ENCODE measurements at regions not wholly inside any gene's neighbourhood (a gene's known extent, or its start where the extent isn't known, plus 50 kb on each side); places are given as distances from the start of the nearest gene placed in this dataset.

DNA sequence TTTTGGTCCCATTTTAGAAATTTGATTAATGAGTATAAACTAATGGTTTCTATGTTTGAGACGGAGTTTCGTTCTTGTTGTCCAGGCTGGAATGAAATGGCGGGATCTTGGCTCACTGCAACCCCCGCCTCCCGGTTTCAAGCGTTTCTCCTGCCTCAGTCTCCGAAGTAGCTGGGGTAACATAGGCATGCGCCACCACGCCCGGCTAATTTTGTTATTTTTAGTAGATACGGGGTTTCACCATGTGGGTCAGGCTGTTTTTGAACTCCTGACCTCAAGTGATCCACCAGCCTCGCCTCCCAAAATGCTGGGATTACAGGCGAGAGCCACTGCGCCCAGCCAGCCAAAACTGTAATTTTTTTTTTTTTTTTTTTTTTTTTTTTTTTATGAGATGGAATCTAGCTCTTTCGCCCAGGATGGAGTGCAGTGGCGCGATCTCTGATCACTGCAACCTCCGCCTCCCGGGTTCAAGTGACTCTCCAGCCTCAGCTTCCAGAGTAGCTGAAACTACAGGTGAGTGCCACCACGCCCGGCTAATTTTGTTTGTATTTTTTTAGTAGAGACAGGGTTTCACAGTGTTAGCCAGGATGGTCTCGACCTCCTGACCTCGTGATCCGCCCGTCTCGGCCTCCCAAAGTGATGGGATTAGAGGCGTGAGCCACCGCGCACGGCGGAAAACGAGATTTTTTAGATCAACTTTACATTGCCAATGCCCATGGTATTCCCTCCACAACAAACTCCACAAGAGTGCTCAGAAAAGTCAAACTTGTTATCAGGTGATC, 127.8 kb downstream of the HFE start:
- peak overlapping the region; percentile 69 for H3K4me2 ChIP-seq (ENCODE audit: low read length)
- H3K27me3 ChIP-seq (ENCODE audit: insufficient read depth, low read depth, low read length) = no peaks in the 10 kb centered on the region
- H3K9me3 ChIP-seq (ENCODE audit: low read length) = no peaks in the 10 kb centered on the region
- H3K9me2 ChIP-seq (ENCODE audit: insufficient read depth, low read length) = no peaks in the 10 kb centered on the region
- H3K9ac ChIP-seq (ENCODE audit: low read length) = peak overlapping the region; percentile 91
- H3F3A ChIP-seq (ENCODE audit: insufficient read depth, low read length, poor library complexity, severe bottlenecking) = peaks cover 6% of the 10 kb centered on the region
- peak overlapping the region; percentile 100 for H3K27ac ChIP-seq (ENCODE audit: low read length)
- no peak overlapping the region for H2AFZ ChIP-seq (ENCODE audit: low read depth, low read length)
- peaks cover 27% of the 10 kb centered on the region for H3K79me2 ChIP-seq (replicated peaks; ENCODE audit: insufficient read depth, low read length)
- H4K20me1 ChIP-seq (ENCODE audit: insufficient read depth) = peaks cover 4% of the 10 kb centered on the region
- no peak for TF ChIP-seq TAF1 (IDR thresholded peaks at IDR 0.05; ENCODE audit: low read depth)
- TF ChIP-seq, protein P1, sequence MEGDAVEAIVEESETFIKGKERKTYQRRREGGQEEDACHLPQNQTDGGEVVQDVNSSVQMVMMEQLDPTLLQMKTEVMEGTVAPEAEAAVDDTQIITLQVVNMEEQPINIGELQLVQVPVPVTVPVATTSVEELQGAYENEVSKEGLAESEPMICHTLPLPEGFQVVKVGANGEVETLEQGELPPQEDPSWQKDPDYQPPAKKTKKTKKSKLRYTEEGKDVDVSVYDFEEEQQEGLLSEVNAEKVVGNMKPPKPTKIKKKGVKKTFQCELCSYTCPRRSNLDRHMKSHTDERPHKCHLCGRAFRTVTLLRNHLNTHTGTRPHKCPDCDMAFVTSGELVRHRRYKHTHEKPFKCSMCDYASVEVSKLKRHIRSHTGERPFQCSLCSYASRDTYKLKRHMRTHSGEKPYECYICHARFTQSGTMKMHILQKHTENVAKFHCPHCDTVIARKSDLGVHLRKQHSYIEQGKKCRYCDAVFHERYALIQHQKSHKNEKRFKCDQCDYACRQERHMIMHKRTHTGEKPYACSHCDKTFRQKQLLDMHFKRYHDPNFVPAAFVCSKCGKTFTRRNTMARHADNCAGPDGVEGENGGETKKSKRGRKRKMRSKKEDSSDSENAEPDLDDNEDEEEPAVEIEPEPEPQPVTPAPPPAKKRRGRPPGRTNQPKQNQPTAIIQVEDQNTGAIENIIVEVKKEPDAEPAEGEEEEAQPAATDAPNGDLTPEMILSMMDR (IDR thresholded peaks at IDR 0.05; ENCODE audit: poor library complexity, severe bottlenecking) = no peak
- no peak for TF ChIP-seq RAD21 (conservative IDR thresholded peaks at IDR 0.05)
- TF ChIP-seq MXI1 (conservative IDR thresholded peaks at IDR 0.05; ENCODE audit: poor library complexity, severe bottlenecking) = no peak
- no peak for TF ChIP-seq EP300 (conservative IDR thresholded peaks at IDR 0.05; ENCODE audit: poor library complexity, severe bottlenecking)
- TF ChIP-seq, protein P2, sequence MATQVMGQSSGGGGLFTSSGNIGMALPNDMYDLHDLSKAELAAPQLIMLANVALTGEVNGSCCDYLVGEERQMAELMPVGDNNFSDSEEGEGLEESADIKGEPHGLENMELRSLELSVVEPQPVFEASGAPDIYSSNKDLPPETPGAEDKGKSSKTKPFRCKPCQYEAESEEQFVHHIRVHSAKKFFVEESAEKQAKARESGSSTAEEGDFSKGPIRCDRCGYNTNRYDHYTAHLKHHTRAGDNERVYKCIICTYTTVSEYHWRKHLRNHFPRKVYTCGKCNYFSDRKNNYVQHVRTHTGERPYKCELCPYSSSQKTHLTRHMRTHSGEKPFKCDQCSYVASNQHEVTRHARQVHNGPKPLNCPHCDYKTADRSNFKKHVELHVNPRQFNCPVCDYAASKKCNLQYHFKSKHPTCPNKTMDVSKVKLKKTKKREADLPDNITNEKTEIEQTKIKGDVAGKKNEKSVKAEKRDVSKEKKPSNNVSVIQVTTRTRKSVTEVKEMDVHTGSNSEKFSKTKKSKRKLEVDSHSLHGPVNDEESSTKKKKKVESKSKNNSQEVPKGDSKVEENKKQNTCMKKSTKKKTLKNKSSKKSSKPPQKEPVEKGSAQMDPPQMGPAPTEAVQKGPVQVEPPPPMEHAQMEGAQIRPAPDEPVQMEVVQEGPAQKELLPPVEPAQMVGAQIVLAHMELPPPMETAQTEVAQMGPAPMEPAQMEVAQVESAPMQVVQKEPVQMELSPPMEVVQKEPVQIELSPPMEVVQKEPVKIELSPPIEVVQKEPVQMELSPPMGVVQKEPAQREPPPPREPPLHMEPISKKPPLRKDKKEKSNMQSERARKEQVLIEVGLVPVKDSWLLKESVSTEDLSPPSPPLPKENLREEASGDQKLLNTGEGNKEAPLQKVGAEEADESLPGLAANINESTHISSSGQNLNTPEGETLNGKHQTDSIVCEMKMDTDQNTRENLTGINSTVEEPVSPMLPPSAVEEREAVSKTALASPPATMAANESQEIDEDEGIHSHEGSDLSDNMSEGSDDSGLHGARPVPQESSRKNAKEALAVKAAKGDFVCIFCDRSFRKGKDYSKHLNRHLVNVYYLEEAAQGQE (IDR thresholded peaks at IDR 0.05; ENCODE audit: borderline replicate concordance) = no peak
- no peak for TF ChIP-seq POLR2AphosphoS5 (IDR thresholded peaks at IDR 0.05)
- H3K4me3 ChIP-seq (ENCODE audit: low read length) = peak overlapping the region; percentile 74
- H3K36me3 ChIP-seq (ENCODE audit: insufficient read depth, low read length) = no peaks in the 10 kb centered on the region

DNA sequence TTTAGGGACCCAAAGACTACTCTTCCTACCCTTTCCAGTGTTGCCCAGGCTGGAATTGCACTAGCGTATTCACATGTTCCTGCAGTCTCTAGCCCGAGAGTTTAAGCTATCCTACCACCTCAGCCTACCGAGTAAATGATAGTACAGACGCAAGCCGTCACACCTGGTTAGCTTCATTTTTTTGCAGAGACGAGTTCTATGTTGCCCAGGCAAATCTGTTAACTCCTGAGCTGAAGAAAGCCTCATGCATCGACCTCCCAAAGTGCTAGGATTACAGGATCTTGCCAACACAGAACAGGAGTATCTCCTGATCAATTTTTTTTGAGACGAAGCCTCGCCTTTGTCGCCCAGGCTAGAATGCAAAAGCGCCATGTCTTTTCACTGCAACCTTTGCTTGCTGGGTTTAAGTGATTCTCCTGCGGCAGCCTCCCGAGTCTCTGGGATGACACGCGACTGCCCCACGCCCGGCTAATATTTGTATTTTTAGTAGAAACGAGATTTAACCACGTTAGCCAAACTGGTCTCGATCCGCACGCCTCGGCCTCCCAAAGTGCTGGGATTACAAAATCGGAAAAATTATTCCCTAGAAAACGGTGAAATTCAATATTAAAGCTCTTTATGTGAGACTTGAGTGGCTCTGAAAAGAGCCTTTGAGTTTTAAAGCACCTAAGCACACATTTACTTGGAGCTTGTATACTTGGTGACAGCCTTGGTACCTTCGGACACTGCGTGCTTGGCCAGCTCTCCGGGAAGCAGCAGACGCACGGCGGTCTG, 128.5 kb downstream of the HFE start:
- Histone ChIP-seq H3K27ac (ENCODE audit: low read length) (peak overlapping the region; percentile 100), H3K4me2 (ENCODE audit: low read length) (peak overlapping the region; percentile 69), H3K36me3 (ENCODE audit: insufficient read depth, low read length) (no peaks in the 10 kb centered on the region), H3F3A (ENCODE audit: insufficient read depth, low read length, poor library complexity, severe bottlenecking) (peaks cover 6% of the 10 kb centered on the region), H3K9me3 (ENCODE audit: low read length) (no peaks in the 10 kb centered on the region), H4K20me1 (ENCODE audit: insufficient read depth) (peaks cover 4% of the 10 kb centered on the region), H2AFZ (ENCODE audit: low read depth, low read length) (no peak overlapping the region), H3K79me2 (replicated peaks; ENCODE audit: insufficient read depth, low read length) (peaks cover 27% of the 10 kb centered on the region), H3K4me3 (ENCODE audit: low read length) (peak overlapping the region; percentile 74), H3K9me2 (ENCODE audit: insufficient read depth, low read length) (no peaks in the 10 kb centered on the region), H3K27me3 (ENCODE audit: insufficient read depth, low read depth, low read length) (no peaks in the 10 kb centered on the region), H3K9ac (ENCODE audit: low read length) (peak overlapping the region; percentile 91)
- TF ChIP-seq MXI1 (conservative IDR thresholded peaks at IDR 0.05; ENCODE audit: poor library complexity, severe bottlenecking) (peak; percentile 44), SMC3 (conservative IDR thresholded peaks at IDR 0.05; ENCODE audit: poor library complexity) (peak; percentile 29), POLR2AphosphoS5 (IDR thresholded peaks at IDR 0.05) (peak; percentile 67), TAF1 (IDR thresholded peaks at IDR 0.05; ENCODE audit: low read depth) (no peak), EZH2 (IDR thresholded peaks at IDR 0.05; ENCODE audit: borderline replicate concordance, insufficient read depth, low read length, poor library complexity, severe bottlenecking) (no peak), EP300 (conservative IDR thresholded peaks at IDR 0.05; ENCODE audit: poor library complexity, severe bottlenecking) (no peak)
- TF ChIP-seq, protein P2 (IDR thresholded peaks at IDR 0.05; ENCODE audit: borderline replicate concordance) = peak; percentile 26
